Posterior vena cava (tissue), 2 donors: ENCODE measurements at regions not wholly inside any gene's neighbourhood (a gene's known extent, or its start where the extent isn't known, plus 50 kb on each side); places are given as distances from the start of the nearest gene placed in this dataset.

Experiments
- DNase-seq: peaks from one replicate; pipeline ENCODE4 v3.0.0-alpha.2; 2020; ENCODE audit warnings: low spot score
- intact Hi-C, 2 donors: fragments of 100-400 bp; cut with DNase I; formaldehyde crosslinking; loops; one replicate each; pipeline versions ENCODE4 v1.14.1 to v1.14.2; 2022 to 2023
- donor health status: DM: yes; HTN: yes; CAD: no.
- donor health status: DM: yes; HTN: yes; CAD: no.

DNA sequence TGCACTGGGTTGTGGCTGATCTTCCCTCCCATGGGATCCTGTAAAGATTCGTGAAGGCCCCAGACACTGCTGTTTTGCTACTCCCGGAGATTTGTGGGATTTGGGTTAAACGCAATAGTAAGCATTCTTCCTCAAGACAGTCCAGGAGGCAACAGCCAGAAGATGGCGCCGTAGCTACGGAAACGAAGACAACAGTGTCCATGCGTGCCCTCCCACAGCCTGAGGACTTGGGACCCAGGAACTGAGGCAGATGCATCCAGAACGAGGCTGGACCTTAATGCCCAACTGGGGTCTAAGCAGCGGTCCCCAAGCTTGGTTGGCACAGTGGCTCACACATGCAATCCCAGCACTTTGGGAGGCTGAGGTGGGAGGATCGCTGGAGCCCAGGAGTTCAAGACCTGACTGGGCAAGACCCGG, 57.6 kb upstream of the ZNF507 start:
- intact Hi-C loops = loop anchor here in 1 of 2 donors (2.0 kb wide), 1 partner anchor 63 kb away; no protein-coding TSS in a partner anchor

DNA sequence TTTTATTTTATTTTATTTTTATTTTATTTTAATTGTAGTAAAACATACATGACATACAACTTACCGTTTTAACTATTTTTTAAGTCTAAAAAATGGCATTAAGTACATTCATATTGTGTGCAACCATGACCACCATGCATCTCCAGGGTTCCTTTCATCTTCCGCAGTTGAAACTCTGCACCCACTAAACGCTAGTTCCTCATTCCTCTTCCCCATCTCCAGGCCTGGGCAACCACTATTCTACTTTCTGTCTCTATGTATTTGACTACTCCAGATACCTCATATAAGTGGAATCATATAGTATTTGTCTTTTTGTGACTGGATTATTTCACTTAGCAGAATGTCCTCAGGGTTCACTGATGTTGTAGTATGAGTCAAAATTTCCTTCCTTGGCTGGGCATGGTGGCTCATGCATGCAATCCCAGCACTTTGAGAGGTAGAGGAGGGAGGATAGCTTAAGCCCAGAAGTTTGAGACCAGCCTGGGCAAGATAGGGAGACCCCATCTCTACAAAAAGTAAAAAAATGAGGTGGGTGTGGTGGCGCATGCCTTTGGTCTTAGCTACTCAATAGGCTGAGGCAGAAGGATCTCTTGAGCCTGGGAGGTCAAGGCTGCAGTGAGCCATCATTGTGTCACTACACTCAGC, 55.7 kb upstream of the ZNF507 start:
- no peak for DNase-seq
- intact Hi-C loops = loop anchor here in 1 of 2 donors (2.0 kb wide), 1 partner anchor 65 kb away; no protein-coding TSS in a partner anchor

More for the DNA sequence above, 57.6 kb upstream of the ZNF507 start:
- peak; percentile 90 for DNase-seq

DNA sequence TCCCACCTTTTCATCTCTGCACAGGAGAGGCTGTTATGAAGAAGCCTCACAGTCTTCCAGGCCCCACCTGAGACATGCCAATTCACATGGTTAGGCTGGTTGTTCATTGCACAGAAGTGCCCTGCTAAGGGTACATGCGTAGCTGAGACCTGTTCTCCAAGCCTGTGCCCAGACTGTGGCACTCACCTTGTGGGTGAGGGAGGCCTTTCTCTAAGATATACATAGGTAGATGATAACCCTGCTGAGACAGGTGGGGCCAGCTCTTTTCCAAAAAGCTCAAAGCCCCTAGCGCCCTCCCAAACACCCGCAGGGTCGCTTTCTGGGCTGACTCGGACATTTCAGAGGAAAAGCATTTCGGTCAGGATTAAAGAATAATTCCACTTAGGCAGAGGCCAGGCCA, 53.5 kb upstream of the ZNF507 start:
- intact Hi-C loops = no loop called here
- DNase-seq = no peak

DNA sequence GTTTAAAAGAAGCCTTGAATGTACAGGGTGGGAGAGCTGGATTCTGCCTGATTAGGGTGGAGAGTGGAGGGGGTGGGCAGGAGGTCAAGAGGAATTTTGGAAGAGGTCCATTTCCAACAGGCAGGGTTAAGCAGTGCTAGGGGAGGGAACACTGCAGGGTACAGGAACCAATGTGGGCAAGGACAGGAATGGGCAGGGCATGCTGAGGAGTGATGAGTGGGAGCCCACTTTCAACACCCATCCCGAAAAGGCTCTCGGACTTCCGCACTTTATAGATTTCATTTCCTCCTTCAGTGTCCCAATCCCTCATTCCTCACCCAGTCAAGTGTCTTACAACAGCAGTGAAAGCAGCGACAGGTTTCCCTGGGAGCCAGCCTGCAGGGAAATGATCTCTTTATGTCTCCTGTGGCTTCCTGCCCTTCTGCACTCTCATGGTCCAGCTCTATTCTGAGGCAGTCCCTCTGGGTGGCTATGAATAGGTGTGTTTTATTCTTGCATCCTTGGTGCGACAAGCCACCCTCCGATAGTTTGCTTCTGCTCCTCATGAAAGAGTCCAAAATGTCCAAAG, 50.5 kb upstream of the ZNF507 start:
- no peak for DNase-seq
- intact Hi-C loops = no loop called here
